Large intestine (tissue), 3 donors: ENCODE measurements at regions not wholly inside any gene's neighbourhood (a gene's known extent, or its start where the extent isn't known, plus 50 kb on each side); places are given as distances from the start of the nearest gene placed in this dataset.
"Not testable (repeated sequence)": the region's sequence is repeated elsewhere in the genome, so short reads cannot be mapped to it uniquely, and the experiment has no call there.

Experiments used
- DNase-seq, 2 donors: peaks; one replicate each; pipeline versions ENCODE4 v3.0.0 to v3.0.0-alpha.2; 2013
- H3K27ac ChIP-seq: one replicate; pipeline ENCODE4 v1.5.1; 2013; ENCODE audit warnings: low read length
- H3K27me3 ChIP-seq: 2 replicates; pipeline ENCODE4 v1.6.1; 2013; ENCODE audit warnings: low read length; ENCODE audit not compliant: control insufficient read depth, insufficient read depth
- H3K36me3 ChIP-seq: 2 replicates; pipeline ENCODE4 v1.6.1; 2013; ENCODE audit warnings: low read length; ENCODE audit not compliant: control insufficient read depth, insufficient read depth
- H3K4me1 ChIP-seq: one replicate; pipeline ENCODE4 v1.6.1; 2013; ENCODE audit warnings: low read length; ENCODE audit not compliant: control insufficient read depth, insufficient read depth
- H3K4me3 ChIP-seq: one replicate; pipeline ENCODE4 v1.5.1; 2013; ENCODE audit warnings: low read length
- H3K9me3 ChIP-seq: one replicate; pipeline ENCODE4 v1.6.1; 2013; ENCODE audit warnings: mild to moderate bottlenecking, low read depth, low read length, moderate library complexity; ENCODE audit not compliant: control insufficient read depth
- WGBS: methylation state at CpG from one replicate; pipeline ENCODE4 v1.1.5; 2013; ENCODE audit warnings: low lambda C conversion rate; ENCODE audit not compliant: insufficient coverage; 5-methylcytosine and 5-hydroxymethylcytosine counted together

GRCh38 chr5:155137683-155138082, 124.1 kb downstream of the KIF4B start:
- Histone ChIP-seq H3K27ac (no peak overlapping the region), H3K4me3 (no peak overlapping the region), H3K9me3 (no peaks in the 10 kb centered on the region), H3K36me3 (no peaks in the 10 kb centered on the region), H3K27me3 (peaks cover 3% of the 10 kb centered on the region), H3K4me1 (no peaks in the 10 kb centered on the region)
- WGBS: no CpG with 5 or more reads among the region's 3 CpGs
- no peak for DNase-seq

GRCh38 chr5:155140646-155141045, 127.1 kb downstream of the KIF4B start:
- Histone ChIP-seq H3K27ac (no peak overlapping the region), H3K4me1 (no peaks in the 10 kb centered on the region), H3K9me3 (no peaks in the 10 kb centered on the region), H3K36me3 (no peaks in the 10 kb centered on the region), H3K4me3 (no peak overlapping the region), H3K27me3 (peaks cover 3% of the 10 kb centered on the region)
- no peak for DNase-seq
- no CpG with 5 or more reads among the region's 5 CpGs for WGBS

GRCh38 chr5:155144956-155145355, 131.4 kb downstream of the KIF4B start:
- H3K27me3 ChIP-seq: no peaks in the 10 kb centered on the region

GRCh38 chr5:155147222-155147621, 133.7 kb downstream of the KIF4B start:
- Histone ChIP-seq H3K36me3 (no peaks in the 10 kb centered on the region), H3K4me3 (no peak overlapping the region), H3K9me3 (no peaks in the 10 kb centered on the region), H3K27me3 (no peaks in the 10 kb centered on the region), H3K4me1 (no peaks in the 10 kb centered on the region), H3K27ac (no peak overlapping the region)
- DNase-seq: no peak
- WGBS: no CpG with 5 or more reads among the region's 2 CpGs

More at GRCh38 chr5:155144956-155145355, 131.4 kb downstream of the KIF4B start:
- no peaks in the 10 kb centered on the region for H3K36me3 ChIP-seq
- DNase-seq: no peak
- no peak overlapping the region for H3K27ac ChIP-seq
- no peak overlapping the region for H3K4me3 ChIP-seq
- no peaks in the 10 kb centered on the region for H3K4me1 ChIP-seq
- no peaks in the 10 kb centered on the region for H3K9me3 ChIP-seq

- Histone ChIP-seq H3K36me3 (no peaks in the 10 kb centered on the region), H3K27me3 (no peaks in the 10 kb centered on the region), H3K4me3 (no peak overlapping the region), H3K27ac (no peak overlapping the region), H3K9me3 (no peaks in the 10 kb centered on the region), H3K4me1 (no peaks in the 10 kb centered on the region)
- WGBS: no CpG with 5 or more reads among the region's 1 CpG
- no peak for DNase-seq
Measured at GRCh38 chr5:155148694-155149093, 135.1 kb downstream of the KIF4B start.

GRCh38 chr5:155150012-155150411, 136.5 kb downstream of the KIF4B start:
- no peaks in the 10 kb centered on the region for H3K27me3 ChIP-seq
- no peak for DNase-seq
- H3K36me3 ChIP-seq: no peaks in the 10 kb centered on the region
- no peaks in the 10 kb centered on the region for H3K4me1 ChIP-seq
- no peak overlapping the region for H3K4me3 ChIP-seq
- no peaks in the 10 kb centered on the region for H3K9me3 ChIP-seq
- H3K27ac ChIP-seq: no peak overlapping the region
- no CpG with 5 or more reads among the region's 4 CpGs for WGBS

- DNase-seq: no peak
Measured at GRCh38 chr5:155154973-155155372, 141.4 kb downstream of the KIF4B start.

GRCh38 chr5:155163084-155163483, 149.5 kb downstream of the KIF4B start:
- no CpG with 5 or more reads among the region's 7 CpGs for WGBS
- not testable (repeated sequence) for H3K9me3 ChIP-seq, H3K27ac ChIP-seq, H3K27me3 ChIP-seq, H3K4me3 ChIP-seq, H3K4me1 ChIP-seq, H3K36me3 ChIP-seq, DNase-seq

More at GRCh38 chr5:155154973-155155372, 141.4 kb downstream of the KIF4B start:
- no peaks in the 10 kb centered on the region for H3K4me1 ChIP-seq
- no peak overlapping the region for H3K27ac ChIP-seq
- H3K36me3 ChIP-seq: no peaks in the 10 kb centered on the region
- no peaks in the 10 kb centered on the region for H3K9me3 ChIP-seq
- no peak overlapping the region for H3K4me3 ChIP-seq
- H3K27me3 ChIP-seq: no peaks in the 10 kb centered on the region

GRCh38 chr5:155167736-155168135, 154.2 kb downstream of the KIF4B start:
- Histone ChIP-seq H3K4me3 (no peak overlapping the region), H3K27ac (no peak overlapping the region), H3K9me3 (no peaks in the 10 kb centered on the region), H3K36me3 (no peaks in the 10 kb centered on the region), H3K4me1 (no peaks in the 10 kb centered on the region), H3K27me3 (no peaks in the 10 kb centered on the region)
- no CpG with 5 or more reads among the region's 3 CpGs for WGBS
- no peak for DNase-seq

- Histone ChIP-seq H3K4me1 (no peaks in the 10 kb centered on the region), H3K27ac (no peak overlapping the region), H3K27me3 (no peaks in the 10 kb centered on the region), H3K4me3 (no peak overlapping the region), H3K9me3 (no peaks in the 10 kb centered on the region), H3K36me3 (no peaks in the 10 kb centered on the region)
- DNase-seq: no peak
- WGBS: no CpG with 5 or more reads among the region's 1 CpG
Measured at GRCh38 chr5:155181542-155181941, 168.0 kb downstream of the KIF4B start.

- no peak overlapping the region for H3K4me3 ChIP-seq
- H3K4me1 ChIP-seq: no peaks in the 10 kb centered on the region
- H3K27me3 ChIP-seq: no peaks in the 10 kb centered on the region
- WGBS: 100% methylated on average over 2 of the region's 5 CpGs
- no peak overlapping the region for H3K27ac ChIP-seq
- no peaks in the 10 kb centered on the region for H3K9me3 ChIP-seq
- no peak for DNase-seq
- no peaks in the 10 kb centered on the region for H3K36me3 ChIP-seq
Measured at GRCh38 chr5:155189476-155189875, 175.9 kb downstream of the KIF4B start.
